ENCODE measurements at regions not wholly inside any gene's neighbourhood (a gene's known extent, or its start where the extent isn't known, plus 50 kb on each side); places are given as distances from the start of the nearest gene placed in this dataset.

DNA sequence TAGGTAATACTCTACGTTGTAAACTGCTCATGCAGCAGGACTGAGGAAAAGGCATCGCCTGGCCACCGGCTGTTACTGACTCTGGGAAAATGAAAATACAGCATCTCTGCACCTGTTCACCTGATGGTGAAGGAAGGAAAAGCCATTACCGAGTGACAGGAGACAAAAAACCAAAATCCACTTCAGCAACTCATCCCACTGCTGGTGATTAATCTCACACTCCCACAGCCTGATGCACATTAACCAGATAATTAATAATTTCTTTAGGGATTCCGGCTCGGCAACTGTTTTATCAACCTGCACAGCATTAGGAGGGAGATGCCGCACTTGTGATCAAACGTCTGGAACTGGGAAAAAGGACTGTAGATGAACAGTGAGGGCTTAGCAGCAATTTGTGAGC is 183.9 kb upstream of the ESRRG start:
- no peak for DNase-seq
- Histone ChIP-seq H3K27me3 (no peaks in the 10 kb centered on the region), H3K4me1 (peaks cover 0 to 4% (median 0%) of the 10 kb centered on the region in 4 donors), H3K4me3 (no peak overlapping the region), H3K36me3 (no peaks in the 10 kb centered on the region), H3K27ac (no peak overlapping the region), H3K9me3 (no peaks in the 10 kb centered on the region)
- TF ChIP-seq, protein P1, sequence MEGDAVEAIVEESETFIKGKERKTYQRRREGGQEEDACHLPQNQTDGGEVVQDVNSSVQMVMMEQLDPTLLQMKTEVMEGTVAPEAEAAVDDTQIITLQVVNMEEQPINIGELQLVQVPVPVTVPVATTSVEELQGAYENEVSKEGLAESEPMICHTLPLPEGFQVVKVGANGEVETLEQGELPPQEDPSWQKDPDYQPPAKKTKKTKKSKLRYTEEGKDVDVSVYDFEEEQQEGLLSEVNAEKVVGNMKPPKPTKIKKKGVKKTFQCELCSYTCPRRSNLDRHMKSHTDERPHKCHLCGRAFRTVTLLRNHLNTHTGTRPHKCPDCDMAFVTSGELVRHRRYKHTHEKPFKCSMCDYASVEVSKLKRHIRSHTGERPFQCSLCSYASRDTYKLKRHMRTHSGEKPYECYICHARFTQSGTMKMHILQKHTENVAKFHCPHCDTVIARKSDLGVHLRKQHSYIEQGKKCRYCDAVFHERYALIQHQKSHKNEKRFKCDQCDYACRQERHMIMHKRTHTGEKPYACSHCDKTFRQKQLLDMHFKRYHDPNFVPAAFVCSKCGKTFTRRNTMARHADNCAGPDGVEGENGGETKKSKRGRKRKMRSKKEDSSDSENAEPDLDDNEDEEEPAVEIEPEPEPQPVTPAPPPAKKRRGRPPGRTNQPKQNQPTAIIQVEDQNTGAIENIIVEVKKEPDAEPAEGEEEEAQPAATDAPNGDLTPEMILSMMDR (IDR thresholded peaks at IDR 0.05): no peak
- TF ChIP-seq POLR2A (IDR thresholded peaks at IDR 0.05): no peak

DNA sequence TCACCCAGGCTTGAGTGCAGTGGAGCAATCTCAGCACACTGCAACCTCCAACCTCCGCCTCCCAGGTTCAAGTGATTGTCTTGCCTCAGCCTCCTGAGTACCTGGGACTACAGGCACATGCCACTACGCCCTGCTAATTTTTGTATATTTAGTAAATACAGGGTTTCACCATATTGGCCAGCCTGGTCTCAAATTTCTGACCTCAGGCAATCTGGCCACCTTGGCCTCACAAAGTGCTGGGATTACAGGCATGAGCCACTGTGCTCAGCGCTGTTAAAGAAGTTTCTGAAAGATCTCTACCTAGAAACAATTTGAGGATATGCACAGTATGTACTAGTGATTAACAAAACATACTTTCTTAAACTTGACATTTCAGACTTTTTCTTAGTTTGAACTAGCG is 182.6 kb upstream of the ESRRG start:
- H3K27ac ChIP-seq: peak overlapping the region in 2 of 4 donors; percentile 34 to 70
- H3K27me3 ChIP-seq: no peaks in the 10 kb centered on the region
- H3K4me1 ChIP-seq: peaks cover 0 to 4% (median 0%) of the 10 kb centered on the region in 4 donors
- TF ChIP-seq, protein P1 (IDR thresholded peaks at IDR 0.05): no peak
- TF ChIP-seq POLR2A (IDR thresholded peaks at IDR 0.05): no peak
- no peaks in the 10 kb centered on the region for H3K9me3 ChIP-seq
- H3K4me3 ChIP-seq: no peak overlapping the region
- DNase-seq: no peak
- H3K36me3 ChIP-seq: no peaks in the 10 kb centered on the region

DNA sequence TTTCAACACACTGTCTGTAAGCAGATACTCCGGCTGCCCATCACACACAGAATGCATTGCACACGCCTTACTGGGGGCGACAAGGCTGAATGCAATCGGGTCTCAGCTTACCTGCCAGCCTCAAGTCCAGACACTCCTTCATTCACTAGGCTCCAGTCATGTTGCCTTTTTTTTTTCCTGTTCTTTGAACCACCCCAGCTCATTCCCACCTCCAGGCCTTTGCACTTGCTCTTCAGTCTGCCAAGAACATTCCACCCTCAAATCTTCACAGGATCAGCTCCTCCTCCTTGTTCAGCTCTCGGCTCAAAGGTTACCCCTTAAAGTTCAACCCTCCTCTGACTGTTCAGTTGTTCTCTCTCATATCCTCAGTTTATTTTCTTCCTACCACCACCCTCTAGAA is 181.9 kb upstream of the ESRRG start:
- no peaks in the 10 kb centered on the region for H3K36me3 ChIP-seq
- no peaks in the 10 kb centered on the region for H3K9me3 ChIP-seq
- H3K27ac ChIP-seq: peak overlapping the region in 3 of 4 donors; percentile 14 to 83 (median 70)
- peak in 1 of 2 donors; percentile 41 for TF ChIP-seq POLR2A (IDR thresholded peaks at IDR 0.05)
- TF ChIP-seq, protein P1 (IDR thresholded peaks at IDR 0.05): no peak
- H3K4me1 ChIP-seq: peaks cover 0 to 4% (median 0%) of the 10 kb centered on the region in 4 donors
- H3K27me3 ChIP-seq: no peaks in the 10 kb centered on the region
- peak in 2 of 3 donors; percentile 51 to 64 for DNase-seq
- H3K4me3 ChIP-seq: peak overlapping the region in 2 of 4 donors; percentile 39 to 42

DNA sequence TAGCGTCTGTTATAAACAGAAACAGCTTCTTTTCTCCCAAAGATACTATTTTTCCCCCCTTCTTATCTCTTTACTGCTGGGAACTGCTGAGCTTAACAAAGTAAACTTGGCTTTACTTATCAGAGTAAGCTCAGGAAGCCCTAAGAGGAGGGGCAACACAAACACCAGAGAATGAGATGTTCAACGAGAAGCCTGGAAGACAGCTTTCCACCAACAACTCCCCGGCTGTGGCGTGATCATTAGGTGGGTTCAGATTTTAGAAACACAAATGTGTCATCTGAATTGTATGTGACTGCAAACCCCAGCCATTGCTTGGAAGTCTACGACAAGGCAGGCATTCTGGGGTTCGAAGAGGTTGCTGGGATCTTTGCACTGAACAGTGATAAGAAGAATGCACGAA is 181.2 kb upstream of the ESRRG start:
- H3K4me3 ChIP-seq: peak overlapping the region in 2 of 4 donors; percentile 39 to 42
- H3K27me3 ChIP-seq: no peaks in the 10 kb centered on the region
- no peaks in the 10 kb centered on the region for H3K36me3 ChIP-seq
- no peaks in the 10 kb centered on the region for H3K9me3 ChIP-seq
- no peak for TF ChIP-seq POLR2A (IDR thresholded peaks at IDR 0.05)
- TF ChIP-seq, protein P1 (IDR thresholded peaks at IDR 0.05): no peak
- H3K4me1 ChIP-seq: peaks cover 0 to 4% (median 0%) of the 10 kb centered on the region in 4 donors
- DNase-seq: no peak
- peak overlapping the region in 3 of 4 donors; percentile 14 to 83 (median 70) for H3K27ac ChIP-seq

DNA sequence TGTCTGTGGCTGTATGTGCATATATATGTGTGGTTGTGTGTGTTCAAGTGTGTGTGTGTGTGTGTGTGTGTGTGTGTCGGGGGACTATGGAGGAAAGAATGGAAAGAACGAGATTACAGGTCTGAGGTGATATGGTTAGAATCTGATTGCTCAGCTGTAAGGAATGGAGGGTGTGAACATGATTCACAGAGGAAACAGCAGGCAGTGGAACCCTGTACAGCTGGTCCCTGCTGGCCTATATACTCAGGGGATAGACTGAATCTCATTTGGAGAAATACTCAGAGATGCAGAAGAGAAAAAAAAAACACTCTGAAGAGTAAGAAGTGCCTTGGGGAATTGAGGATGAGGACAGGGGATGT is 180.1 kb upstream of the ESRRG start:
- Histone ChIP-seq H3K27me3 (no peaks in the 10 kb centered on the region), H3K36me3 (no peaks in the 10 kb centered on the region), H3K9me3 (no peaks in the 10 kb centered on the region), H3K4me3 (peak overlapping the region in 2 of 4 donors; percentile 16 to 42), H3K4me1 (peaks cover 0 to 4% (median 0%) of the 10 kb centered on the region in 4 donors), H3K27ac (peak overlapping the region in 2 of 4 donors; percentile 70 to 83)
- TF ChIP-seq, protein P1 (IDR thresholded peaks at IDR 0.05): no peak
- TF ChIP-seq POLR2A (IDR thresholded peaks at IDR 0.05): peak in 1 of 2 donors; percentile 20
- DNase-seq: peak in 1 of 3 donors; percentile 64
